K562 (cell line): ENCODE measurements at regions not wholly inside any gene's neighbourhood (a gene's known extent, or its start where the extent isn't known, plus 50 kb on each side); places are given as distances from the start of the nearest gene placed in this dataset.

ENCODE experiments used
- ATAC-seq: fragments of 200-7000 bp; cut with Tn5 transposase; 3 replicates; pipeline ENCODE4 v1.9.1; 2020; ENCODE audit warnings: moderate library complexity
- BruUV-seq: library from RNA; stranded (reverse); fragments of 400-500 nt; replicated peaks from 2 replicates; lab custom pipeline; 2021; lab: Mats Ljungman, UMichigan
- CTCF ChIA-PET: fragments of 300-600 bp; formaldehyde crosslinking; extraction: SDS; loops from one replicate; lab custom pipeline; 2021; ENCODE audit warnings: low intra/inter-chr PET ratio; lab: Yijun Ruan, JAX
- POLR2A ChIA-PET: fragments of 300-600, 350-650 bp; sonication (Branson Sonifier 250); formaldehyde crosslinking; extraction: SDS; loops from one replicate; lab custom pipeline; 2021; ENCODE audit warnings: antibody characterized with exemption, inconsistent platforms; lab: Yijun Ruan, JAX
- DNase-seq, 4 experiments: peaks; one replicate each; pipeline versions ENCODE4 v3.0.0 to v3.0.0-alpha.2; 2011 to 2018; ENCODE audit warnings: low spot score in 3 of 4, mixed read lengths in 3 of 4; ENCODE audit errors: extremely low read depth in 1 of 4
- FAIRE-seq: peaks from 2 replicates; lab custom pipeline; 2011; peaks lifted over from hg19 to GRCh38; lab: Jason Lieb, UNC
- H2AFZ ChIP-seq: 2 replicates; pipeline ENCODE4 v1.6.0; 2011; ENCODE audit warnings: low read depth, low read length, control low read depth, inconsistent platforms
- H3K27ac ChIP-seq: fragments of 200-600 bp; 3 replicates; pipeline ENCODE4 v1.8.0; 2011; ENCODE audit warnings: low read depth, mild to moderate bottlenecking, control low read depth, inconsistent platforms, low read length, moderate library complexity, mixed read lengths; ENCODE audit errors: extremely low read depth
- H3K27me3 ChIP-seq, 2 experiments: fragments of 300-600 bp in 1 of 2; 2 replicates in 1 of 2; 3 replicates in 1 of 2; pipeline versions ENCODE4 v1.6.0 to v1.8.0; 2011; ENCODE audit warnings: inconsistent platforms in 2 of 2, low read length in 2 of 2, mild to moderate bottlenecking in 1 of 2, mixed read lengths in 1 of 2, moderate library complexity in 1 of 2; ENCODE audit not compliant: control insufficient read depth in 2 of 2, insufficient read depth in 2 of 2
- H3K36me3 ChIP-seq: fragments of 300-600 bp; 3 replicates; pipeline ENCODE4 v1.8.0; 2011; ENCODE audit warnings: mild to moderate bottlenecking, low read length, inconsistent platforms; ENCODE audit not compliant: control insufficient read depth, insufficient read depth
- H3K4me1 ChIP-seq, 2 experiments: fragments of 200-600 bp in 1 of 2; replicated peaks in 1 of 2; 2 replicates in 1 of 2; 3 replicates in 1 of 2; pipeline versions ENCODE4 v1.5.1 to v1.8.0; 2011; ENCODE audit warnings: inconsistent platforms in 2 of 2, low read length in 2 of 2, mild to moderate bottlenecking in 1 of 2, mixed read lengths in 1 of 2, moderate library complexity in 1 of 2; ENCODE audit not compliant: control insufficient read depth in 2 of 2, insufficient read depth in 2 of 2
- H3K4me2 ChIP-seq: 2 replicates; pipeline ENCODE4 v1.6.1; 2011; ENCODE audit warnings: low read length, control low read depth, inconsistent platforms, mixed read lengths; ENCODE audit not compliant: insufficient read depth
- H3K4me3 ChIP-seq: fragments of 200-600 bp; sonication (generic), shearing (Covaris generic); 2 replicates; pipeline ENCODE4 v1.5.1; 2016; ENCODE audit warnings: control low read depth, inconsistent platforms
- H3K79me2 ChIP-seq: fragments of 200-600 bp; 3 replicates; pipeline ENCODE4 v1.8.0; 2011; ENCODE audit warnings: low read length, inconsistent platforms; ENCODE audit not compliant: control insufficient read depth, insufficient read depth
- H3K9ac ChIP-seq, 2 experiments: 2 replicates each; pipeline versions ENCODE4 v1.6.0 to v1.6.1; 2011; ENCODE audit warnings: low read depth in 2 of 2, low read length in 2 of 2, control low read depth in 1 of 2, inconsistent platforms in 1 of 2, mild to moderate bottlenecking in 1 of 2, mixed read lengths in 1 of 2; ENCODE audit not compliant: insufficient read depth in 1 of 2
- H3K9me1 ChIP-seq: one replicate; pipeline ENCODE4 v1.6.0; 2011; ENCODE audit warnings: inconsistent platforms, mild to moderate bottlenecking, low read length, moderate library complexity; ENCODE audit not compliant: control insufficient read depth, insufficient read depth
- H3K9me3 ChIP-seq: replicated peaks from 2 replicates; pipeline ENCODE4 v1.5.1; 2011; ENCODE audit warnings: low read depth, low read length, inconsistent platforms; ENCODE audit not compliant: control insufficient read depth, insufficient read depth
- H4K20me1 ChIP-seq: replicated peaks from 2 replicates; pipeline ENCODE4 v1.6.1; 2011; ENCODE audit warnings: low read length, inconsistent platforms, mixed read lengths; ENCODE audit not compliant: control insufficient read depth, insufficient read depth
- BHLHE40 ChIP-seq: IDR thresholded peaks from 2 replicates; pipeline ENCODE4 v1.6.1; 2011; ENCODE audit warnings: low read length, improper control_type of control experiment
- CREB3L1 ChIP-seq: fragments of 450-650 bp; IDR thresholded peaks from 2 replicates; pipeline ENCODE4 v1.6.1; 2014; ENCODE audit warnings: low read depth, mild to moderate bottlenecking, moderate library complexity, borderline replicate concordance
- FOXA3 ChIP-seq, 2 experiments: fragments of 450-650 bp in 1 of 2; sonication (generic) in 1 of 2; formaldehyde crosslinking; IDR thresholded peaks in 1 of 2; conservative IDR thresholded peaks in 1 of 2; 2 replicates each; pipeline versions ENCODE4 v1.4.0 to v1.8.0; 2020 to 2022; ENCODE audit warnings: mild to moderate bottlenecking in 2 of 2, missing genetic modification reagents in 1 of 2
- POLR2AphosphoS5 ChIP-seq: IDR thresholded peaks from 2 replicates; pipeline ENCODE4 v1.6.1; 2011; ENCODE audit warnings: mild to moderate bottlenecking, low read depth, low read length, moderate library complexity; ENCODE audit not compliant: control insufficient read depth, insufficient read depth
- ZNF583 ChIP-seq: fragments of 250-450 bp; sonication (Bioruptor Pico); IDR thresholded peaks from 2 replicates; pipeline ENCODE4 v1.4.0; 2020
- ZNF75A ChIP-seq: fragments of 450-650 bp; formaldehyde crosslinking; IDR thresholded peaks from 2 replicates; pipeline ENCODE4 v1.4.0; 2020; ENCODE audit warnings: mild to moderate bottlenecking
- in situ Hi-C: fragments of 300-500 bp; cut with MboI; formaldehyde crosslinking; loops from 4 replicates; pipeline ENCODE4 v1.15.0; 2018; ENCODE audit warnings: inconsistent platforms, mixed read lengths
- intact Hi-C: fragments of 100-400 bp; cut with micrococcal nuclease; formaldehyde crosslinking; loops from 2 replicates; pipeline ENCODE4 v1.14.2; 2022

DNA sequence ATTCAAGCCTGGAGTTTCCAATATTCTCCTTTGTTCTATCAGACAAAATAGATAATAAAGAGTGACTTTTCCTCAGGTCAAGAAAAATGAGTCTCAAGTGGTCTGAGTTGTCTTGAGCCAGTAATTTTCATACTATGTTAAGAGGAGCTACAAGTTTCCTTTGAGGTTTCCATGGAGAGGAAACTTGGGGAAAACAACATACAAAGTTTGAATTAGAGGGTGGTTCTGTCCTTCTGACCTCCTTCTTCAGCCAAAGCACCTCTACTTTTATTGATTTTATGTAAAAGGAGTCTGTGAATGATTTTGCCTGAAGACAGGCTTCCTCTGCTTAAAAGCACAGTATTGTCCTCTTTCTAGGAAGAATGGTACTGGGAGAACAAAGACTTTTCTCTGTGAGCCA is 497.2 kb upstream of the PKN2 start (continued):
- TF ChIP-seq BHLHE40, result no peak
- no peak for TF ChIP-seq POLR2AphosphoS5

DNA sequence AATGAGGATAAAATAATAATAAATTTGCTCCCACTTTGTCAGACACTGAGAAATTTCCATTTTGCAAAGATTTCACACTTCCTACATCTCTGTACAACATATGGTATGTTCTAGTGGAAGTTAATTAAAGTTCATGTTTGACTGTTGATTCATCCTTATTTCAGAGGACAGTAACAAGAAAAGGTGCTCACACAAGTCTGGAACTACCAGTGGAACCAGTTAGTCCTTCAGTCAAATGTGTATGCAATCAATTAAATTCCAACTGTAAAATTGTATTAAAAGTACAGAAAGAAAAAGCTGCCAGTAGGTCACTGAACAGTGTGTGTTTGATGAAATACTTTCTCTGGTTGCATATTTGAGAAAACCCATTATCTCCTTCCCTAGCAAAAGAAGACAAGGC is 496.0 kb upstream of the PKN2 start:
- intact Hi-C loops (loop anchor here (10.0 kb wide), 1 partner anchor 687 kb away; no protein-coding TSS in a partner anchor), in situ Hi-C loops (no loop called here)
- Histone ChIP-seq H3K4me2 (no peak overlapping the region), H3K27me3 (no peaks in the 10 kb centered on the region), H3K9me1 (no peaks in the 10 kb centered on the region), H3K4me3 (no peak overlapping the region), H3K79me2 (no peaks in the 10 kb centered on the region), H4K20me1 (no peaks in the 10 kb centered on the region), H3K9ac (no peak overlapping the region), H3K9me3 (no peaks in the 10 kb centered on the region), H3K27ac (no peak overlapping the region), H2AFZ (no peak overlapping the region), H3K4me1 (no peaks in the 10 kb centered on the region), H3K36me3 (no peaks in the 10 kb centered on the region)
- ChIA-PET POLR2A (no interaction called here), CTCF (no interaction called here)
- TF ChIP-seq CREB3L1 (no peak), ZNF583 (no peak), FOXA3 (CRISPR knock-in tag; conservative IDR thresholded peaks at IDR 0.05 in 1 of 2, IDR thresholded peaks at IDR 0.05 in 1 of 2) (no peak), ZNF75A (CRISPR knock-in tag) (no peak)
- FAIRE-seq (no peak), ATAC-seq (no peak), DNase-seq (no peak)
- BruUV-seq, result no TSS peak
